Peyer's patch (tissue), 4 donors: ENCODE measurements at regions not wholly inside any gene's neighbourhood (a gene's known extent, or its start where the extent isn't known, plus 50 kb on each side); places are given as distances from the start of the nearest gene placed in this dataset.

Source experiments
- POLR2A ChIP-seq, 2 donors: fragments of 450-650 bp; IDR thresholded peaks; one replicate each; pipeline ENCODE4 v1.5.1; 2017; ENCODE audit warnings: antibody characterized with exemption in 2 of 2, mild to moderate bottlenecking in 2 of 2, moderate library complexity in 2 of 2
- TF ChIP-seq, protein P1 (sequence below), 6 experiments: fragments of 450-650 bp in 4 of 6; fragments of 200-600 bp in 2 of 6; sonication (generic) in 1 of 6; IDR thresholded peaks; one replicate each; pipeline ENCODE4 v1.5.1; 2017 to 2019; ENCODE audit warnings: antibody characterized with exemption in 6 of 6, mild to moderate bottlenecking in 3 of 6, moderate library complexity in 1 of 6

DNA sequence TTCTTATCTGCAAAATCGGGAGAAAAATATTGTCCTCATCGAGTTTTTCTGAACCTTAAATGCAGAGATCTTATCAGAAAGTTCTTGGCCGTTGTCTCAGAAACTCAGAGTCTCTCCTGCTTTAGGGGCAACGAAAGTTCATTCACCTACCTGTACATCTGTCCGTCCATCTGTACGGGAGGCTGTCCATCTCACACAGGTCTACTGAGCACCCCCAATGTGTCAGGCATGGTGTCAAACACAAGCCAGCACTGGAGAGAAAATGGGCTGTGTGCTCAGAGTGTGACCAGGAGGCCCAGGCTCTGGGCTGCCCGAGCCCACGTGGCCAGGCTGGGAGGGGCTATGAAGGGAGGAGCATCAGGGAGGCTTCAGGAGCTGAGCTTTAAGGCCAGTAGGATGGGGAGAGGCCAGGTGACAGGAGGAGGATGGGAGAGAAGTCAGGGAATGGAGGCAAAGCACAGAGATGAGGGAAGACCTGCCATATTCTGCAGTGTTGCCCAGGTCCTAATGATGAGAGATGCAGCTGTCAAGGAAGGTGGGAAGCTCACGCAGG lies 62.4 kb upstream of the MYEOV start:
- TF ChIP-seq, protein P1, sequence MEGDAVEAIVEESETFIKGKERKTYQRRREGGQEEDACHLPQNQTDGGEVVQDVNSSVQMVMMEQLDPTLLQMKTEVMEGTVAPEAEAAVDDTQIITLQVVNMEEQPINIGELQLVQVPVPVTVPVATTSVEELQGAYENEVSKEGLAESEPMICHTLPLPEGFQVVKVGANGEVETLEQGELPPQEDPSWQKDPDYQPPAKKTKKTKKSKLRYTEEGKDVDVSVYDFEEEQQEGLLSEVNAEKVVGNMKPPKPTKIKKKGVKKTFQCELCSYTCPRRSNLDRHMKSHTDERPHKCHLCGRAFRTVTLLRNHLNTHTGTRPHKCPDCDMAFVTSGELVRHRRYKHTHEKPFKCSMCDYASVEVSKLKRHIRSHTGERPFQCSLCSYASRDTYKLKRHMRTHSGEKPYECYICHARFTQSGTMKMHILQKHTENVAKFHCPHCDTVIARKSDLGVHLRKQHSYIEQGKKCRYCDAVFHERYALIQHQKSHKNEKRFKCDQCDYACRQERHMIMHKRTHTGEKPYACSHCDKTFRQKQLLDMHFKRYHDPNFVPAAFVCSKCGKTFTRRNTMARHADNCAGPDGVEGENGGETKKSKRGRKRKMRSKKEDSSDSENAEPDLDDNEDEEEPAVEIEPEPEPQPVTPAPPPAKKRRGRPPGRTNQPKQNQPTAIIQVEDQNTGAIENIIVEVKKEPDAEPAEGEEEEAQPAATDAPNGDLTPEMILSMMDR (IDR thresholded peaks at IDR 0.05): no peak
- TF ChIP-seq POLR2A (IDR thresholded peaks at IDR 0.05): no peak
